Esophagus (tissue), 2 donors: ENCODE measurements at regions not wholly inside any gene's neighbourhood (a gene's known extent, or its start where the extent isn't known, plus 50 kb on each side); places are given as distances from the start of the nearest gene placed in this dataset.

ENCODE experiments used
- H3K27ac ChIP-seq, 2 donors: one replicate each; pipeline ENCODE4 v1.5.1; 2013; ENCODE audit warnings: low read depth in 2 of 2, mild to moderate bottlenecking in 2 of 2, inconsistent platforms in 1 of 2, low read length in 1 of 2, moderate library complexity in 1 of 2
- H3K27me3 ChIP-seq, 2 donors: one replicate each; pipeline ENCODE4 v1.6.1; 2013; ENCODE audit warnings: low read length in 2 of 2, control low read depth in 1 of 2, mild to moderate bottlenecking in 1 of 2; ENCODE audit not compliant: insufficient read depth in 2 of 2, control insufficient read depth in 1 of 2
- H3K36me3 ChIP-seq, 2 donors: one replicate each; pipeline ENCODE4 v1.6.1; 2013; ENCODE audit warnings: low read length in 1 of 2; ENCODE audit not compliant: control insufficient read depth in 2 of 2, insufficient read depth in 2 of 2
- H3K4me1 ChIP-seq, 2 donors: one replicate each; pipeline ENCODE4 v1.6.1; 2013; ENCODE audit warnings: low read length in 1 of 2; ENCODE audit not compliant: control insufficient read depth in 2 of 2, insufficient read depth in 2 of 2
- H3K4me3 ChIP-seq, 2 donors: one replicate each; pipeline ENCODE4 v1.5.1; 2013; ENCODE audit warnings: low read length in 2 of 2, mild to moderate bottlenecking in 2 of 2, low read depth in 1 of 2, moderate library complexity in 1 of 2
- H3K9me3 ChIP-seq, 2 donors: one replicate each; pipeline ENCODE4 v1.6.1; 2013; ENCODE audit warnings: mild to moderate bottlenecking in 2 of 2, low read depth in 1 of 2, low read length in 1 of 2, moderate library complexity in 1 of 2; ENCODE audit not compliant: control insufficient read depth in 2 of 2, insufficient read depth in 1 of 2
- WGBS, 2 donors: extraction: QIAGEN DNeasy Blood & Tissue Kit; methylation state at CpG; one replicate each; pipeline ENCODE4 v1.1.7; 2013; 5-methylcytosine and 5-hydroxymethylcytosine counted together
- donor health status: healthy with polysubstance abuse.
- donor health status: Bipolar disorder and iron deficiency.

DNA sequence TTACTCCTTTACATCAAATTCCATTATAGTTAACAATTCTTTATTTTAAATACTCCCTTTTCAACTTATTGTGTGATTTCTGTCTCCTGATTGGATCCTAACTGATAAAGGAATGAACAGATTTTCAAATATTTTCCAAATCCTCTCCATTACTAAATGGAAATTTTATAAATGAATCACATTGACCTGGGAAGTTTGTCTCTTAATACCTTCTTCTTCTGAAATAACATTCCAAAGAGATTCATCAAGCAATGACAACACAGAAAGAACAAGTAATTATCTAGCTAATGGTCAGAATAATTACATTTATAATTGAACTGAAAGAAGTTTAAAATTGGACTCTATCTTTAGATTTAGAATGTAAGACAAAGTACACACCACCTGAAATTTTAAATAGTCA is 515.4 kb upstream of the PTCHD4 start:
- Histone ChIP-seq H3K27me3 (no peaks in the 10 kb centered on the region), H3K9me3 (no peaks in the 10 kb centered on the region), H3K27ac (no peak overlapping the region), H3K4me3 (no peak overlapping the region), H3K4me1 (no peaks in the 10 kb centered on the region), H3K36me3 (no peaks in the 10 kb centered on the region)

DNA sequence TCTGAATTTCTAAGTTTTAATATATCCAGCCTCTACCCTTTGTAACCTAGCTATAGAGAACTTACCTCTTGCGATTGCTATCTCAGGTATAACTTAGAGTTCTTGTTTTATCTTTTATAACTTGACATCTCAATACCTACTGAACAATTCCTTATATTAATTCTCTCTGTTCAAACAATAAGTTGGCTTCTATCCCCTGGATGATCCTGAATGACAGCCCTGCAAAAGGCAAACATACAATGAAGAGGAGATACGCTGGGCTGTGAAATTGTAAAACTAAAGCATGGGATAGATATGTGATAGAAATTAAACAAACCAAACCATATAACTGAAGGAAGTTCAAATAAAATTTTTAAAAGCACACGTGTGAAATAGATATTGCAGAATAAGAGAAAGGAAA is 513.6 kb upstream of the PTCHD4 start:
- WGBS, 2 donors, result 72 to 73% methylated on average over 3 of the region's 3 CpGs
- no peak overlapping the region for H3K4me3 ChIP-seq
- H3K9me3 ChIP-seq, result no peaks in the 10 kb centered on the region

DNA sequence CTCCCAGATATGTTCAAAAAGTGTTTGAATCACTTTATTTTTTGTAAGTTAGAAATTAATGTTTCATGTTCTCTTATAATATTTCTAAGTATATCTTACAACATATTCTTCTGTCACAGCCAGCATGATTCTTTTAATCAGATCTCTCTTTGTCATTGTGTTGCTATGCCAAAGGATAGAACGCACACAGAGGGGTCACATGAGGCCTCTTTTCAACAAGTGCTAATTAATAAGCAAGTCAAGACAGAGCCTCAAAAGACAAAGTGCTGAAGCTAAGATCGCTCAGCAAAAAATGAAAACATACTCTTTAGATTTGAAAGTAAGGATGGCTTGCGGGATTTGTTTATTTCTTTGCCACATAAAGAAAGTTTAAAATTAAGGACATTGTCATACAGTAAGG is 508.8 kb upstream of the PTCHD4 start:
- H3K27ac ChIP-seq, result no peak overlapping the region
- no peak overlapping the region for H3K4me3 ChIP-seq
- H3K36me3 ChIP-seq, result no peaks in the 10 kb centered on the region
- H3K9me3 ChIP-seq, result no peaks in the 10 kb centered on the region
- no peaks in the 10 kb centered on the region for H3K4me1 ChIP-seq
- no peaks in the 10 kb centered on the region for H3K27me3 ChIP-seq
- 36 to 48% methylated on average over 3 of the region's 3 CpGs for WGBS, 2 donors

More for the DNA sequence above, 513.6 kb upstream of the PTCHD4 start:
- Histone ChIP-seq H3K4me1 (no peaks in the 10 kb centered on the region), H3K27ac (no peak overlapping the region), H3K27me3 (no peaks in the 10 kb centered on the region), H3K36me3 (no peaks in the 10 kb centered on the region)

- Histone ChIP-seq H3K4me1 (no peaks in the 10 kb centered on the region), H3K27me3 (no peaks in the 10 kb centered on the region), H3K4me3 (no peak overlapping the region), H3K27ac (no peak overlapping the region), H3K36me3 (no peaks in the 10 kb centered on the region), H3K9me3 (no peaks in the 10 kb centered on the region)
- 81 to 87% methylated on average over 2 of the region's 2 CpGs for WGBS, 2 donors
These were observed 504.0 kb upstream of the PTCHD4 start for GRCh38 chr6:48615041-48615440.

GRCh38 chr6:48614326-48614725 is 503.3 kb upstream of the PTCHD4 start:
- Histone ChIP-seq H3K27me3 (no peaks in the 10 kb centered on the region), H3K27ac (no peak overlapping the region), H3K9me3 (no peaks in the 10 kb centered on the region), H3K4me3 (no peak overlapping the region), H3K36me3 (no peaks in the 10 kb centered on the region), H3K4me1 (no peaks in the 10 kb centered on the region)
- WGBS, 2 donors, result 92 to 97% methylated on average over 5 of the region's 5 CpGs

- 35 to 54% methylated on average over 5 of the region's 5 CpGs for WGBS, 2 donors
- Histone ChIP-seq H3K4me1 (no peaks in the 10 kb centered on the region), H3K27me3 (no peaks in the 10 kb centered on the region), H3K9me3 (no peaks in the 10 kb centered on the region), H3K27ac (no peak overlapping the region), H3K4me3 (no peak overlapping the region), H3K36me3 (no peaks in the 10 kb centered on the region)
These were observed 502.4 kb upstream of the PTCHD4 start for GRCh38 chr6:48613231-48613949.

- WGBS, 2 donors, result 41 to 51% methylated on average over 3 of the region's 3 CpGs
- H3K27me3 ChIP-seq, result no peaks in the 10 kb centered on the region
- no peaks in the 10 kb centered on the region for H3K9me3 ChIP-seq
- no peaks in the 10 kb centered on the region for H3K4me1 ChIP-seq
- no peak overlapping the region for H3K4me3 ChIP-seq
- H3K36me3 ChIP-seq, result no peaks in the 10 kb centered on the region
- H3K27ac ChIP-seq, result no peak overlapping the region
These were observed 500.3 kb upstream of the PTCHD4 start for GRCh38 chr6:48611332-48611731.

DNA sequence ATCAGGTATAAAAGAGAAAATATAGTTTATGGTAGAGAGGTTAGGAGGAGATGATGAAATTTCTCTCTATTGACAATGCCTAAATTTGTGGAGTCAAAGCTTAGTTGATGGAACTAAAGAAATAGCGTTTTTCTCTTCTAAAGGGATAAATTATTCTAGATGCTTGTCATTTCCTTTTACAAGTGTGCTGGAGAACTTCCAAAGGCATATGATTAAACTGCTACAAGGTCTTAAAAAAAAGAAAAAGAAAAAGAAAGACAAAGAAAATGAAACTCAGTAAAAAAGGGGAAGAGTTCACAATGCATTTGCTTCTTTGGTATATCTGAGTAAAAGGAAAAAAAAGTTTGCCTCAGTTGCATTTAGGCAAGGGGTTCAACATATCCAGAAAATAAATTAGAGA is 499.8 kb upstream of the PTCHD4 start:
- Histone ChIP-seq H3K4me1 (no peaks in the 10 kb centered on the region), H3K9me3 (no peaks in the 10 kb centered on the region), H3K27ac (no peak overlapping the region), H3K27me3 (no peaks in the 10 kb centered on the region), H3K4me3 (no peak overlapping the region), H3K36me3 (no peaks in the 10 kb centered on the region)
- 29 to 30% methylated on average over 1 of the region's 1 CpG for WGBS, 2 donors

- Histone ChIP-seq H3K4me1 (no peaks in the 10 kb centered on the region), H3K27me3 (no peaks in the 10 kb centered on the region), H3K9me3 (no peaks in the 10 kb centered on the region), H3K36me3 (no peaks in the 10 kb centered on the region), H3K4me3 (no peak overlapping the region), H3K27ac (no peak overlapping the region)
These were observed 495.6 kb upstream of the PTCHD4 start for GRCh38 chr6:48606618-48607017.

GRCh38 chr6:48597951-48598350 is 487.0 kb upstream of the PTCHD4 start:
- no peak overlapping the region for H3K27ac ChIP-seq
- H3K36me3 ChIP-seq, result no peaks in the 10 kb centered on the region
- no peaks in the 10 kb centered on the region for H3K9me3 ChIP-seq
- H3K4me3 ChIP-seq, result no peak overlapping the region
- 39 to 62% methylated on average over 3 of the region's 3 CpGs for WGBS, 2 donors
- H3K27me3 ChIP-seq, result peaks cover 0 to 3% of the 10 kb centered on the region in 2 donors
- H3K4me1 ChIP-seq, result no peaks in the 10 kb centered on the region
